C4-2B (cell line): ENCODE measurements at regions not wholly inside any gene's neighbourhood (a gene's known extent, or its start where the extent isn't known, plus 50 kb on each side); places are given as distances from the start of the nearest gene placed in this dataset.

Experiments
- CTCF ChIP-seq: fragments of 450-650 bp; conservative IDR thresholded peaks from 2 replicates; pipeline ENCODE4 v1.5.1; 2017; ENCODE audit warnings: mild to moderate bottlenecking
- ZFX ChIP-seq: fragments of 450-650 bp; IDR thresholded peaks from 2 replicates; pipeline ENCODE4 v1.6.1; 2017

- TF ChIP-seq CTCF (no peak), ZFX (no peak)
Observed at GRCh38 chr2:129061769-129062121, 743.1 kb upstream of the HS6ST1 start.
